ENCODE measurements at regions not wholly inside any gene's neighbourhood (a gene's known extent, or its start where the extent isn't known, plus 50 kb on each side); places are given as distances from the start of the nearest gene placed in this dataset.

DNA sequence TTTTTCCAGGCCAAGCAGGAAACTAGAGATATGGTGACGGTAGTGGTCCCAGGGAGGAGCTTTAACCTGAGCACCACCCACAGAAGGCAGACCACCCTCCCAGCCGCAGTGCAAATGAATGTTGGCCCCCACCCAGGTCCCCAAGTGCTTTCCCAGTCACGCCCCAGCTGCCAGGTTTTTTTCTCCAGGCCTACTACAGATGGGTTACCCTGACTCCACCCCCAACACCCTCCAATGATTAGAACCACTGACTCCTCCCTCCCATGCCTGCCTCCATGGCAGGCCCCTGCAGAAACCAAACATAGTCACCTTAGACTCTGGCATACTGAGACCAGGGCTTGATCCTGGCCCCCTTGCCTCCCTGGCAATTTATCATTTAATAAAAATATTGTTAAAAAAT is 58.7 kb upstream of the CHST1 start (continued):
- TF ChIP-seq CBX3 (IDR thresholded peaks at IDR 0.05; ENCODE audit: low read depth) (no peak), ZNF274 (IDR thresholded peaks at IDR 0.05; ENCODE audit: low read depth, low read length) (no peak), EZH2phosphoT487 (IDR thresholded peaks at IDR 0.05; ENCODE audit: borderline replicate concordance) (no peak)

GRCh38 chr11:45723397-45723796 is 58.0 kb upstream of the CHST1 start:
- no peak for TF ChIP-seq SP1 (IDR thresholded peaks at IDR 0.05; ENCODE audit: low read depth)
- no peak for TF ChIP-seq RAD21 (IDR thresholded peaks at IDR 0.05; ENCODE audit: low read depth)
- TF ChIP-seq SIN3A (IDR thresholded peaks at IDR 0.05; ENCODE audit: low read depth): no peak
- TF ChIP-seq CBX3 (IDR thresholded peaks at IDR 0.05; ENCODE audit: low read depth): no peak
- TF ChIP-seq EZH2 (IDR thresholded peaks at IDR 0.05): no peak
- TF ChIP-seq EGR1 (IDR thresholded peaks at IDR 0.05; ENCODE audit: low read depth): no peak
- no peak for TF ChIP-seq SRF (IDR thresholded peaks at IDR 0.05; ENCODE audit: low read depth)
- TF ChIP-seq, protein P1, sequence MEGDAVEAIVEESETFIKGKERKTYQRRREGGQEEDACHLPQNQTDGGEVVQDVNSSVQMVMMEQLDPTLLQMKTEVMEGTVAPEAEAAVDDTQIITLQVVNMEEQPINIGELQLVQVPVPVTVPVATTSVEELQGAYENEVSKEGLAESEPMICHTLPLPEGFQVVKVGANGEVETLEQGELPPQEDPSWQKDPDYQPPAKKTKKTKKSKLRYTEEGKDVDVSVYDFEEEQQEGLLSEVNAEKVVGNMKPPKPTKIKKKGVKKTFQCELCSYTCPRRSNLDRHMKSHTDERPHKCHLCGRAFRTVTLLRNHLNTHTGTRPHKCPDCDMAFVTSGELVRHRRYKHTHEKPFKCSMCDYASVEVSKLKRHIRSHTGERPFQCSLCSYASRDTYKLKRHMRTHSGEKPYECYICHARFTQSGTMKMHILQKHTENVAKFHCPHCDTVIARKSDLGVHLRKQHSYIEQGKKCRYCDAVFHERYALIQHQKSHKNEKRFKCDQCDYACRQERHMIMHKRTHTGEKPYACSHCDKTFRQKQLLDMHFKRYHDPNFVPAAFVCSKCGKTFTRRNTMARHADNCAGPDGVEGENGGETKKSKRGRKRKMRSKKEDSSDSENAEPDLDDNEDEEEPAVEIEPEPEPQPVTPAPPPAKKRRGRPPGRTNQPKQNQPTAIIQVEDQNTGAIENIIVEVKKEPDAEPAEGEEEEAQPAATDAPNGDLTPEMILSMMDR (IDR thresholded peaks at IDR 0.05 in 2 of 3, conservative IDR thresholded peaks at IDR 0.05 in 1 of 3; ENCODE audit: borderline replicate concordance in 1 of 3, insufficient read depth in 1 of 3, low read depth in 2 of 3, low read length in 2 of 3): no peak
- Histone ChIP-seq H3K79me2 (ENCODE audit: insufficient read depth, low read length) (no peaks in the 10 kb centered on the region), H3K4me2 (ENCODE audit: low read length) (no peak overlapping the region), H2AFZ (ENCODE audit: low read depth, low read length, poor library complexity, severe bottlenecking) (no peak overlapping the region), H3K4me1 (ENCODE audit: control insufficient read depth in 1 of 2, insufficient read depth in 2 of 2, low read length in 2 of 2) (no peaks in the 10 kb centered on the region), H3K36me3 (ENCODE audit: control insufficient read depth in 1 of 2, insufficient read depth in 2 of 2, low read length in 2 of 2) (no peaks in the 10 kb centered on the region), H3K4me3 (replicated peaks in 1 of 2; ENCODE audit: low read depth in 1 of 2, low read length in 2 of 2) (no peak overlapping the region), H4K20me1 (ENCODE audit: insufficient read depth) (no peaks in the 10 kb centered on the region), H3K27ac (ENCODE audit: low read depth, low read length) (no peak overlapping the region), H3K27me3 (ENCODE audit: insufficient read depth, low read length) (peaks cover 18% of the 10 kb centered on the region), H3K9me2 (ENCODE audit: insufficient read depth) (no peaks in the 10 kb centered on the region), H3K9ac (ENCODE audit: low read length) (no peak overlapping the region), H3K9me3 (ENCODE audit: control insufficient read depth in 1 of 2, insufficient read depth in 1 of 2, low read depth in 1 of 2, low read length in 2 of 2) (no peaks in the 10 kb centered on the region)
- POLR2A ChIA-PET: no interaction called here
- no TSS peak for BruUV-seq (replicated peaks)
- ATAC-seq (no peak), DNase-seq (ENCODE audit: low read depth, low spot score) (no peak)
- intact Hi-C loops (cut with micrococcal nuclease): no loop called here
- RAD21 ChIA-PET (ENCODE audit: low non-redundant PET in 1 of 2, low total read pairs in 2 of 2, uncharacterized antibody in 2 of 2, unreplicated experiment in 2 of 2): no interaction called here
- CTCF ChIA-PET: no interaction called here
